Heart right ventricle (tissue), 16 donors: ENCODE measurements at regions not wholly inside any gene's neighbourhood (a gene's known extent, or its start where the extent isn't known, plus 50 kb on each side); places are given as distances from the start of the nearest gene placed in this dataset.
"Not testable (repeated sequence)": the region's sequence is repeated elsewhere in the genome, so short reads cannot be mapped to it uniquely, and the experiment has no call there.

Source experiments
- ATAC-seq, 8 donors: fragments of 200-7000 bp; cut with Tn5 transposase; one replicate each; pipeline ENCODE4 v1.9.1; 2020; ENCODE audit warnings: mild to moderate bottlenecking in 8 of 8, moderate library complexity in 8 of 8, moderate number of reproducible peaks in 1 of 8
- DNase-seq, 2 donors: peaks; one replicate each; pipeline ENCODE4 v3.0.0-alpha.2; 2020
- H3K27ac ChIP-seq, 10 donors: fragments of 200-600 bp; sonication (generic) in 2 of 10; one replicate each; pipeline versions ENCODE4 v1.5.0 to v1.8.0; 2020 to 2022; ENCODE audit warnings: mild to moderate bottlenecking in 3 of 10
- H3K27me3 ChIP-seq, 7 donors: fragments of 200-600 bp; one replicate each; pipeline ENCODE4 v1.8.0; 2021 to 2022; ENCODE audit warnings: mild to moderate bottlenecking in 2 of 7
- H3K36me3 ChIP-seq, 9 donors: fragments of 200-600 bp; sonication (generic) in 1 of 9; one replicate each; pipeline versions ENCODE4 v1.5.0 to v1.8.0; 2020 to 2022; ENCODE audit warnings: mild to moderate bottlenecking in 2 of 9
- H3K4me1 ChIP-seq, 9 donors: fragments of 200-600 bp; sonication (generic) in 1 of 9; one replicate each; pipeline versions ENCODE4 v1.5.0 to v1.8.0; 2020 to 2022; ENCODE audit warnings: mild to moderate bottlenecking in 4 of 9
- H3K4me3 ChIP-seq, 10 donors: fragments of 200-600 bp; sonication (generic) in 2 of 10; one replicate each; pipeline versions ENCODE4 v1.5.0 to v1.8.0; 2020 to 2022; ENCODE audit warnings: mild to moderate bottlenecking in 7 of 10, moderate library complexity in 2 of 10
- H3K9me3 ChIP-seq, 11 donors: fragments of 200-600 bp in 10 of 11; sonication (generic) in 2 of 11; one replicate each; pipeline versions ENCODE4 v1.5.0 to v1.8.0; 2013 to 2022; ENCODE audit warnings: mild to moderate bottlenecking in 2 of 11, control low read depth in 1 of 11, moderate library complexity in 1 of 11
- CTCF ChIP-seq, 9 donors: fragments of 200-600 bp; sonication (generic) in 2 of 9; IDR thresholded peaks; one replicate each; pipeline versions ENCODE4 v1.5.0 to v1.8.0; 2021 to 2022; ENCODE audit warnings: antibody characterized with exemption in 9 of 9, mild to moderate bottlenecking in 5 of 9, moderate library complexity in 1 of 9
- WGBS, 2 donors: extraction: QIAGEN DNeasy Blood & Tissue Kit; methylation state at CpG; one replicate each; pipeline ENCODE4 v1.1.7; 2013; ENCODE audit warnings: inconsistent platforms in 1 of 2; 5-methylcytosine and 5-hydroxymethylcytosine counted together
- intact Hi-C, 10 donors: fragments of 100-400 bp; cut with DNase I; formaldehyde crosslinking; loops; one replicate each; pipeline versions ENCODE4 v1.11.1 to v1.14.2; 2022
- donor health status: Arrhythmogenic right ventricular cardiomyopathy.
- donor health status: ischemic (EF 13 %, LVEDD 7.1; RV severe dilation, severe dysfunction).
- donor health status: healthy with polysubstance abuse.
- donor health status: DM: no; HTN: yes; CAD: no.
- donor health status: DM: no; HTN: no; CAD: no.
- donor health status: ischemic (EF 25% LVEDD 6.9; RV normal size, moderate dysfunction).
- donor health status: ischemic (EF 25% LVEDD 5.7; RV mildly dilated, moderate dysfunction).
- donor health status: healthy.
- donor health status: DM: yes; HTN: yes; CAD: no.
- donor health status: Ischemic cardiomyopathy.
- donor health status: ischemic (EF 35%, LVEDD 5.7; RV mildly dilated, moderate dysfunction).
- donor health status: nonischemic (EF 11% LVEDD 7.7; RV severe dilation, severe dysfunction).
- donor health status: DM: yes; HTN: yes; CAD: no.
- donor health status: PGD.
- donor health status: ischemic (EF 29% LVEDD 5.4; RV normal size, mild dysfunction).
- donor health status: nonischemic (EF 23%, LVEDD 6.1; RV moderate dilation, normal function).

- WGBS, 2 donors = 85 to 88% methylated on average over 1 of the region's 1 CpG
- intact Hi-C loops = no loop called here
- ATAC-seq = no peak
- Histone ChIP-seq H3K9me3 (no peaks in the 10 kb centered on the region), H3K36me3 (no peaks in the 10 kb centered on the region), H3K4me1 (no peaks in the 10 kb centered on the region), H3K27me3 (no peaks in the 10 kb centered on the region), H3K4me3 (no peak overlapping the region), H3K27ac (no peak overlapping the region)
- no peak for TF ChIP-seq CTCF (IDR thresholded peaks at IDR 0.05)
- no peak for DNase-seq
Measured at GRCh38 chr6:145110109-145110508, 625.2 kb downstream of the EPM2A start.

DNA sequence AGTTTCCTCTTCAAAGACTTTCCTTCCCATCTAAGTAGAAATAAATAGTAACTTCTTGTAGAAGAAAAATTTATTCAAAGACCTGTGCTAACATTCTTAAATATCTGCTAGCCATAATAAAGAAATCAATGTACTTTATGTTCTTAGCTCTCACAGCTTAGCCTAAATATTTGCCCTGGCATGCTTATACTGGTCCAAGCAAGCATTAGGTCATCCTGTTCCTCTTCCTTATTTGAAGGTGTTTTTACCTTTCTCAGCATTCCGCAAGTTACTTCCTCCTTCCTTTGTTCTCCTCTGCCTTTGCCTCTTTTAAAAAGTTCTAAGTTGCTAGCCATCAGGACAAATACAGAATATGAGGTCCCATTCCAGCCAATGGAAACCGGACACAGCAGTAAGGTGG, 623.9 kb downstream of the EPM2A start:
- 98% methylated on average over 2 of the region's 2 CpGs for WGBS, 2 donors
- H3K36me3 ChIP-seq, H3K27ac ChIP-seq, H3K4me1 ChIP-seq, DNase-seq, intact Hi-C loops, H3K9me3 ChIP-seq, H3K27me3 ChIP-seq, H3K4me3 ChIP-seq, ATAC-seq: not testable (repeated sequence)

DNA sequence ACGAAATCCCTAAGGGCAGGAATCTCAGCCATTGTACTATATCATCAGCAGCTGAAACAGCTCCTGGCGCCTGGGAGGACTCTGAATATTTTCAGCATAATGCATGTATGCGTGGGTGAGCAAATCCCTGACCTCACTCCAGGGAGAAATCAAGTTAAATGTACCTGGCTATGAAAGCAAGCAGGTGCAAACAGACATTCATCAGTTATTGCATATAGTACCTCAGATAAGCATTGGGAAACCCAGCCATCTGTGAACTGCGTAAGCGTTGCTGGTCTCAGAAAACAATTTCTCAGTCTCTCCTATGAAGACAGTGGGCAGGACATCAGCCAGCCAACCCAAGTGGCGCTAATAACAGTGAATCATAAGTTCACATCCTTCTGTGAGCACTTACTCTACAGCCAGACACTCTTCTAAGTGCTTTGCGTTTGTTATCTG, 622.6 kb downstream of the EPM2A start:
- Histone ChIP-seq H3K27ac (no peak overlapping the region), H3K9me3 (no peaks in the 10 kb centered on the region), H3K4me1 (no peaks in the 10 kb centered on the region), H3K27me3 (no peaks in the 10 kb centered on the region), H3K4me3 (no peak overlapping the region), H3K36me3 (no peaks in the 10 kb centered on the region)
- WGBS, 2 donors = 84 to 90% methylated on average over 7 of the region's 7 CpGs
- ATAC-seq (no peak), DNase-seq (no peak)
- intact Hi-C loops = no loop called here
- TF ChIP-seq CTCF (IDR thresholded peaks at IDR 0.05) = no peak

GRCh38 chr6:145115638-145116037, 619.7 kb downstream of the EPM2A start:
- intact Hi-C loops = no loop called here
- H3K4me3 ChIP-seq = no peak overlapping the region
- no peak for TF ChIP-seq CTCF (IDR thresholded peaks at IDR 0.05)
- DNase-seq (no peak), ATAC-seq (no peak)
- no peak overlapping the region for H3K27ac ChIP-seq
- no peaks in the 10 kb centered on the region for H3K9me3 ChIP-seq
- peaks cover 0 to 4% (median 0%) of the 10 kb centered on the region in 9 donors for H3K4me1 ChIP-seq
- no peaks in the 10 kb centered on the region for H3K27me3 ChIP-seq
- H3K36me3 ChIP-seq = no peaks in the 10 kb centered on the region

GRCh38 chr6:145116591-145117178, 618.6 kb downstream of the EPM2A start:
- WGBS, 2 donors = 73 to 80% methylated on average over 8 of the region's 8 CpGs
- no peak for TF ChIP-seq CTCF (IDR thresholded peaks at IDR 0.05)
- Histone ChIP-seq H3K27ac (no peak overlapping the region), H3K27me3 (no peaks in the 10 kb centered on the region), H3K9me3 (no peaks in the 10 kb centered on the region), H3K4me1 (peaks cover 0 to 4% (median 0%) of the 10 kb centered on the region in 9 donors), H3K4me3 (no peak overlapping the region), H3K36me3 (no peaks in the 10 kb centered on the region)
- DNase-seq (no peak), ATAC-seq (no peak)
- intact Hi-C loops = no loop called here
